ENCODE measurements at regions not wholly inside any gene's neighbourhood (a gene's known extent, or its start where the extent isn't known, plus 50 kb on each side); places are given as distances from the start of the nearest gene placed in this dataset.

GRCh38 chr11:113562576-113562975 is 87.4 kb upstream of the DRD2 start:
- H4K91ac ChIP-seq (replicated peaks; ENCODE audit: insufficient read length, low read length), result no peak overlapping the region
- H2BK12ac ChIP-seq (ENCODE audit: low read depth, low read length), result no peak overlapping the region
- H2BK15ac ChIP-seq (ENCODE audit: low read length), result no peak overlapping the region
- no peaks in the 10 kb centered on the region for H3K79me2 ChIP-seq (ENCODE audit: control insufficient read depth in 1 of 2, insufficient read depth in 2 of 2, low read length in 2 of 2)
- H3K27ac ChIP-seq (ENCODE audit: low read depth, low read length), result no peak overlapping the region
- no peak overlapping the region for H3K4ac ChIP-seq (replicated peaks; ENCODE audit: insufficient read length, low read depth, low read length)
- CTCF ChIA-PET (ENCODE audit: partially characterized antibody), result interaction anchor here (0.7 kb wide), 1 partner anchor 29 kb away, joined by 3 read pairs; no protein-coding TSS in a partner anchor
- no peak overlapping the region for H4K5ac ChIP-seq (ENCODE audit: insufficient read length, low read depth, low read length)
- 0 out of 4 replicates have a peak overlapping the region, but pooled peaks of 1 of the 2 experiments have one; percentile 11 for H3K4me2 ChIP-seq (ENCODE audit: insufficient read depth in 1 of 2, low read depth in 2 of 2, low read length in 2 of 2)
- no peak overlapping the region for H3K56ac ChIP-seq (replicated peaks; ENCODE audit: insufficient read length, low read depth, low read length)
- no peak overlapping the region for H2BK20ac ChIP-seq (ENCODE audit: low read length)
- H3K18ac ChIP-seq (ENCODE audit: extremely low read depth, low read length), result no peak overlapping the region; the same call in 1 of the 2 replicates
- FAIRE-seq, result no peak
- no peaks in the 10 kb centered on the region for H3K79me1 ChIP-seq (ENCODE audit: low read depth, low read length)
- no peak overlapping the region for H3K9ac ChIP-seq (replicated peaks in 1 of 4; ENCODE audit: extremely low read depth in 1 of 4, low read depth in 3 of 4, low read length in 3 of 4)
- H2AK5ac ChIP-seq (ENCODE audit: low read depth, low read length), result no peak overlapping the region
- no peaks in the 10 kb centered on the region for H3K27me3 ChIP-seq (replicated peaks in 1 of 4; ENCODE audit: control insufficient read depth in 3 of 4, extremely low read depth in 1 of 4, insufficient read depth in 3 of 4, low read length in 3 of 4)
- no peak overlapping the region for H4K8ac ChIP-seq (ENCODE audit: extremely low read depth, insufficient read depth, low read length)
- H3K14ac ChIP-seq (ENCODE audit: insufficient read length), result no peak overlapping the region
- no peak overlapping the region for H3K4me3 ChIP-seq (ENCODE audit: extremely low read depth in 1 of 4, insufficient read depth in 2 of 4, low read depth in 3 of 4, low read length in 4 of 4)
- no peak overlapping the region for H2BK120ac ChIP-seq (replicated peaks; ENCODE audit: low read depth, low read length)
- POLR2A ChIA-PET (ENCODE audit: partially characterized antibody), result interaction anchor here (0.6 to 1.2 kb wide), 2 partner anchors 11 to 207 kb away, joined by 3 read pairs; no protein-coding TSS in a partner anchor
- peaks cover 2 to 13% (median 5%) of the 10 kb centered on the region in 4 experiments for H3K4me1 ChIP-seq (replicated peaks in 1 of 4; ENCODE audit: control insufficient read depth in 3 of 4, insufficient read depth in 4 of 4, low read length in 3 of 4)
- no peak overlapping the region for H2BK5ac ChIP-seq (ENCODE audit: low read depth, low read length)
- no peaks in the 10 kb centered on the region for H3K9me3 ChIP-seq (ENCODE audit: insufficient read depth in 2 of 2, low read depth in 1 of 2, low read length in 1 of 2)
- H3K36me3 ChIP-seq (ENCODE audit: control insufficient read depth in 2 of 4, insufficient read depth in 4 of 4, low read length in 3 of 4), result no peaks in the 10 kb centered on the region
- H4K20me1 ChIP-seq (replicated peaks in 1 of 2; ENCODE audit: control insufficient read depth in 1 of 2, insufficient read depth in 2 of 2, low read length in 2 of 2), result no peaks in the 10 kb centered on the region
- H3K23me2 ChIP-seq (ENCODE audit: low read depth, low read length), result no peaks in the 10 kb centered on the region
- H3K23ac ChIP-seq (ENCODE audit: insufficient read length), result no peak overlapping the region
- H2AFZ ChIP-seq (ENCODE audit: low read length), result peak overlapping the region; percentile 60; the same call in 1 of the 2 replicates
- DNase-seq (ENCODE audit: low read depth in 1 of 2, low spot score in 2 of 2), result no peak
- no peak for TF ChIP-seq RFX5 (IDR thresholded peaks at IDR 0.05; ENCODE audit: borderline replicate concordance, low read depth, low read length)

Data from H1 (cell line).